HG03039 (cell line): ENCODE measurements at regions not wholly inside any gene's neighbourhood (a gene's known extent, or its start where the extent isn't known, plus 50 kb on each side); places are given as distances from the start of the nearest gene placed in this dataset.
"Not testable (repeated sequence)": the region's sequence is repeated elsewhere in the genome, so short reads cannot be mapped to it uniquely, and the experiment has no call there.

ENCODE experiments used
- ATAC-seq: cut with Tn5 transposase; IDR thresholded peaks from one replicate; pipeline ENCODE4 v1.9.1; 2021; ENCODE audit warnings: mild to moderate bottlenecking, moderate library complexity; ENCODE audit not compliant: unreplicated experiment

DNA sequence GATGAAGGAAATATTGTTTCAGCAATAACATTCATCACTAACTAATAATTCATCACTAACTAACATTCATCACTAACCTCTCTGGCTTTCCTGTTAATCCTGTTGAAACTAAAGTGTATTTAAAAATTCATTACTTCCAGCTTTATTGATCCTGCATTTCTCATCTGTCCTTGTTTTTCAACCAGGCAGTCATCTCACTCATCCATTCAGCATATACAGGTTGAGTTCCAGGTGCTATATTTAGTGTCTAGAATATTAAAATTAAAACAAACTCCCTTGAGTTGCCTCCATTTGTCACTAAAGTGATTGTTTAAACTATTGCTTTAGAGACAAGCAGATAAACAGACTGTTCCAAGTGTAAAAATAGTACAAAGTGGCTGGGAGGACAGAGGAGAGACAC lies 58.1 kb downstream of the ATXN7L3B start:
- ATAC-seq: no peak

DNA sequence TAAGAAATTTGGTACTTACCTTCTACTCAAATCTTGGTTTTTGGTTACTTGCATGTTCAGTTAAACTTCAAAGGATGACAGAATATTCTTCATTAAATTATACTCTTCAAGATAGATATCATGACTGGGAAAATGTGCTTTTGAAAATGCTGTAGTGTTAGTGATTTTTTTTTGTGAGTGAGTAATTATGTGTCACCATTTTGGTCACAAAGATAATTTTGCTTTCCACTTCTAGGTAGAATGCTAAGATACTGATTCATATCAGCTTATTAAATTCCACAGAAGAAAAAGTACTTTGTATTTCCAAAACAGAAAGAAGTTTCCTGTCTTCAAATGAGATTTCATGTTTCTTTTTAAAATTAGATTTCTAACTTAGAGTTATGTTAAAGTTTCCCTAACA lies 61.2 kb downstream of the ATXN7L3B start:
- ATAC-seq: no peak

DNA sequence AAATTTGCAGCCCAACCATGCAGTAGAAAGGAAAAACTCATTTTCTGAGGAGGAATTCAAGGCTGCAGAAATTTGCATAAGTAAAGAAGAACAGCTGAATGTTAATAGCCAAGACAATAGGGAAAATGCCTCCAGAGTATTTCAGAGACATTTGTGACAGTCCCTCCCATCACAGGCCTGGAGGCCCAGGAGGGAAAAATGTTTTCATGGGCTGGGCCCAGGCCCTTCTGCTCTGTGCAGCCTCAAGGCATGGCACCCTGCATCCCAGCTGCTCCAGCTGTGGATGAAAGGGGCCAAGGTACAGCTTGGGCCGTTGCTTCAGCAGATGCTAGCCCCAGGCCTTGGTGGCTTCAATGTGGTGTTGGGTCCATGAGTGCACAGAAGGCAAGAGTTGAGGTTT lies 62.3 kb downstream of the ATXN7L3B start:
- no peak for ATAC-seq

DNA sequence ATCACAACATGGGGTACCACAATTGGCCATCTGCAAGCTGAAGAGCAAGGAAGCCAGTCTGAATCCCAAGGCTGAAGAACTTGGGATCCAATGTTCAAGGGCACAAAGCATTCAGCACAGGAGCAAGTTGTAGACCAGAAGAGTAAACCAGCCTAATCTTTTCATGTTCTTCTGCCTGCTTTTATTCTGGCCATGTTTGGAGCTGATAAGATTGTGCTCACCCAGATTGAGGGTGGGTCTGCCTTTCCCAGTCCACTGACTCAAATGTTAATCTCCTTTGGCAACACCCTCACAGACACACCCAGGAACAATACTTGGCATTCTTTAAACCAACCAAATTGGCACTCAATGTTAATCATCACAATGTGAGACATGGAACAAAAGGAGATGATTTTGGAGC lies 63.2 kb downstream of the ATXN7L3B start:
- not testable (repeated sequence) for ATAC-seq

DNA sequence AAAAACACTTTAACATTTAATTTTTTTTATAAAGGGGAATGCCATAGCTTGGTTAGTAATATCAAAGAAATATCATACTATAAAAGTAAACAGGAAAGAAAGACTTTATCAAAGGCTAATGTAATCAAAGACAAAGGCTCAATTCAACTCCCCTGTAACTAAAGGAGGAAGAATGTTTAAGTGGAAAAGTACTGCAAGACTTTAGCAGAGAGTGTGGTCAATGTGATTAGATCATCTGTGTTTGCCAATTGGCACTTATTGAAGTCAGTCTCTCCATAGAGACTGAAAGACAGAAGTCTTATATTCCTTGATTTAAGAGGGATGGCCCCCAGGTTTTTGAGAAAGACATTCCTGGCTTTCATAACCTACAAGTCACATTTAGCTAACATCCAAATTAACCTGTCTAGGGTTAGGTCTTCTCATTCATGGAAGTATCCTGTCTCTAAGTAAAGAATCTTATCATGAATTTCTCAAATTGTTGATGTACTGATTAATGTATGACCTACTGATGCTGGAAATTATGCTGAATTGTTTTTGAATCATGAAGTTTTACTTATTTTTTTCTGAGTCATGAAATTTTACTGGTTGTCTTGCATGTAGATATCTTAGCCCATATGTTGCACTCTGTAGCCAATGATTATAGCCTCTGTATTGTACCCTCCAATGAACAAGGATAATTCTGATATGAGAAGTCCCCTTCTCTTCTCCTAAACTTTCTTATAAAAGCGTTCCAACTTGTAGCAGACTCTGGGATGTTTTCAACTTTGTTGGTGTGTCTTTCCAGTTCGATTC lies 65.4 kb downstream of the ATXN7L3B start:
- no peak for ATAC-seq

DNA sequence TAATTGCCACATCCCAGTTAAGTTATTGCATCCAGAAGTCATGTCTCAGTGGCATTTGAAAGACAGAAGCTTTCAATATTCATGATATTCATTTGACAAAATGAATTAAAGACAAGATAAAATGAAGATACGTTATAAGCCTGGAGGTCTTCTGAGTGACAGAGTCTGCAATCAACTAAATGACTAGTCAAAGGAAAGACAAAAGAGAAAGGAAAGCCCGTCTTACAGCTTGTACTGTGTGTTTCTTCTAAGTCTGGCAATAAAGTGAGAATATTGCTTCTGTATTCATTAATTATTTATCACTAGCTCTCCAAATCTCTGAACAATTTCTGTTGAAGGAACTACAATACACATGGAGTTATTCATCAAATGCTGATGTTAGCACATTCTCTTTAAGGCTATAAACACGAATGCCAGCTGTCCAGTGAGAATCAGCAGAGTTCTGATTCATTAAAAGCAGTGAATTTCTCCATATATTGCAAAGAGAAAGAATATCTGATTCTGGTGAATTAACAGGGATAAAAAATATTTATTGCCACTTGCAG lies 70.7 kb downstream of the ATXN7L3B start:
- ATAC-seq: no peak

DNA sequence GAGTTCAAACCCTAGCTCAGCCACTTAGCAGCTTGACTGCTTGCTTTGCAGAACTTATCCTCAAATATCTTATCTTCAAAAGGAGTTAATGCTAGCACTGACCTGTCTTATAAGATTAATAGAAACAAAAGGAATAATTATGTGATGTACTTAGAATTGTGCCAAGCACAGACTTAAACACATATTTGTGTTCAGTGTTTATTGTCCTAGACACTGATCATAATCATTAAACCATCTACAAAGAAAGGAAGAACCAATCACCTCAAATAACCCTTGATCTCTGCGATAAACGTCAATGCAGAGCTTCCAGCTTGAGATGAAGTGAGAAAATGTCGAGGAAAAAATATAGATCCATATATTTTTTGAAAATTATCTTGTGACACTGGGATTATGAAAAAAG lies 73.1 kb downstream of the ATXN7L3B start:
- ATAC-seq: no peak

DNA sequence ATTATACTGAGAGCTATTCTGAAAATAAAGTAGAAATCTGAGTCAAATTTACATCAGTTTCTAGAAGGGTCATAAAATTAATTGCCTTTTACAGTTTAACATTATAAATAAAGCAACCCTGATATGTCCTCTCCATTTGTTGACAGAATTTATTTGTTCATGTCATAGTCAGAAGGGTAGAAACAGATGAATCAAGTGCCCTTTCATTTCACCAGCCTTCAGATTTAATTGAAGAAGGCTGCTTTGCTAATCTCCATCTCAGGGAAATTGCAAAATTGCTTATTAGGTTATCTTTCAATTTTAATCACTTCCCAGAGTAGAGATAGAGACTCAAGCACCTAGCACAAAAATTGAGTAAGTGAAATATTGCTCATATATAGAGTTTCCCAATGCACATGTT lies 76.8 kb downstream of the ATXN7L3B start:
- no peak for ATAC-seq

DNA sequence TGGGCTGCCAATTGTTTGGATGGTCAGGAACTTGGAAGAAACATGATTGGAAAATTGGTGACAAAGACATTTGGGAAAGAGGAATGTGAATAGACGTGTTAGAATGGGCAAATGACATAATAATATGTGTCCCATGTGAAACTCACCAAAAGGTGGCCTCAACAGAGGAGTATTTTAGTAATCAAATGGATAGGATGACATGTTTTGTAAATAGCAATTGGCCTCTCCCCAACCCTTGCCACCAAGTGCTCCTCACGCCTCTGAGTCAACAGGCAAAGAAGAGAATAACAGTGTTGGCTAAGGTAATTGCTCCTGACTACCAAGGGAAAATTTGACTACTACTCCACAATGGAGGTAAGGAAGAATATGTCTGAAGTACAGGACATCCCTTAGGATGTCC lies 81.4 kb downstream of the ATXN7L3B start:
- no peak for ATAC-seq

DNA sequence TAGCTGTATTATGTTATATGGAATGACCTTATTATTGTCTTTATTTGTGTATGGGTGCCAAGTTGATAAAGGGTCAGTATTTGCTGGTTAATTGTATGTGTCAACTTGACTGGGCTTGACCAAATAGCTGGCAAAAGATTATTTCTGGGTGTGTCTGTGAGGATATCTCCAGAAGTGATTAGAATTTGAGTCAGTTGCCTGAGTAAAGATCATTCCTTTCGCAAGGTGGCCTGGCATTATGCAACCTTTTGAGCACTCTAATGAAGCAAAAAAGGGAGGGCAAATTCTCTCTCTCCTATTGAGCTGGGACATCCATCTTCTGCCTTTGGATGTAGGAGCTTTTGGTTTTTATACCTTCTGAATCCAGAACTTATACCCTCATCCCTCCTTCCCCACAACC lies 82.2 kb downstream of the ATXN7L3B start:
- no peak for ATAC-seq

DNA sequence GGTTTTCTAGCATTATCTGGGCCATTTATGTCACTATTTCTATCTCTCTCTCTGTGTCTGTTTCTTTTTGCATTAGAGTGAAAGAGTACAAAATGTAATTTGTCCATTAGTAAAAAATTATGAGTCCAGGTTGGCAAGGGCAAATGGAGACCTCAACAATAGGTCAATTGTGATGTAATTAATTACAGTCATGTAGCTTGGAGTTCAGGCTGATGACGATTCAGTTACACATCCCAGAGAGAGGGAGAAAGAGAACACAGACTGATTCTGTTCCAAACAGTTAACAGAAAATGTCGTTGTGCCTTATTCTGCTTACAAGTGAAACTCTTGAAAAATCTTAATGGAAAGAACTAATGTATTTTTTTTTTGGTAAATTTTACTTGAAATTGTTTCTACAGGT lies 83.3 kb downstream of the ATXN7L3B start:
- ATAC-seq: no peak

DNA sequence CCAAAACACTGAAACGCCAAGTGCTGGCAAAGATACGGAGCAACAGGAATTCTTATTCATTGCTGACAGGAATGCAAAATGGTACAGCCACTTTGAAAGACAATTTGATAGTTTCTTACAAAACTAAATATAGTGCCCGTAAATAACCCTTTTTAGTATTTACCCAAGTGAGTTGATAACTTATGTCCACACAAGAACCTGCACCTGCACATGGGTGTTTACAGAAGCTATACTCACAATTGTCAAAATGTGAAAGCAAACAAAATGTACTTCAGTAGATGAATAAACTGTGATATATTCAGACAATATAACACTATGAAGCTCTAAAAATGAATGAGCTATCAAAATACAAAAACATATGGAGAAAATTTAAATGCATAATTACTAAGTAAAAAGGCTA lies 86.6 kb downstream of the ATXN7L3B start:
- ATAC-seq: no peak

DNA sequence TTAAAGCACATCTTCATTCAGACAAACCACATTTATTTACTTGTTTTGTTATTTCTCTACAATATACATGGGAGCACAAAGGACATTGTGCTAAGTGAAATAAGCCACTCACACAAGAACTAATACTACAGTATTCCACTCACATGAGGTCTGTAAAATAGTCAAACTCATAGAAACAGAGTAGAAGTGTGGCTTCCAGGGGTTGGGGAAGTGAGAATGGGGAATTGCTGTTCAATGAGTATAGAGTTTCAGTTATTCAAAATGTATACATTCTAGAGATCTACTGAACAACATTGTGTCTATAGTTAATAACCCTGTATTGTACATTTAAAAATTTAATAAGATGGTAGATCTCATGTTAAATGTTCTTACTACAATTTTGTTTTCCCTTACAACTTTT lies 88.8 kb downstream of the ATXN7L3B start:
- peak; percentile 67 for ATAC-seq

DNA sequence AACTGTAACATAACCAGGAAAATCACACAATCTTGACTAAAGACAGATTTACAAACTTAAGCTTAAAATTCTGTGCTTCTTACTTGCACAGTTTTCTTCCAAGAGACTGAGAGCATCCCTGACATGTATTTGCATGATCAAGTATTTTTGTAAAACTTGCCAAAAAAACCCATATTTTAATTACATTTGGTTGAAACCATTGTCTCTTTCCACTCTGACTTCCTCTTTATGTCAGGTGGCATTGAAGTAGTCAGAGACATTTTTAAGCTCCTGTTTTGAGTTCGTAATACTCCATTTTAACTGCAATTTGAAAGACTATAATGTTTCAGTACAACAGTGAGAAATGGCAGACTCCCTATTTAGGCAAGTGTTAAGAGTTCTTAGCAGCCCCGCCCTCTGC lies 103.6 kb downstream of the ATXN7L3B start:
- ATAC-seq: no peak

DNA sequence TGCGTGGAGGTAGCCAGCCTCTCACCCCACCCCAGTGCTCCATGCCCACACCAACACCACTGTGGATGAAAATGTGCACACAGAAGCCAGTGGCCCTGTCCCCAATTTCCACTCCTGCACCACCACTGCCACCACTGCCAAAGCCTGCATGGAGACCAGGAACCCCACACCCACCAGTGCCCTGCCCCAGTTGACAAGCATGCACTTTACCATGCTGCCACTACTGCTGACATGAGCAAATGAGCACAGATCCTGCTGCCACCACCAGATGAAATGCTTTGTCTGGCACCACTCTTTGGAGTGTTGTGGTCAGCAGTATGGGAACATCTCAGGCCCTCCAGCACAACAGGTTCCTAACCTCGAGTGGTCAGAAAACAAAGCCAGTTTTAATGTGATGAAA lies 104.1 kb downstream of the ATXN7L3B start:
- no peak for ATAC-seq

DNA sequence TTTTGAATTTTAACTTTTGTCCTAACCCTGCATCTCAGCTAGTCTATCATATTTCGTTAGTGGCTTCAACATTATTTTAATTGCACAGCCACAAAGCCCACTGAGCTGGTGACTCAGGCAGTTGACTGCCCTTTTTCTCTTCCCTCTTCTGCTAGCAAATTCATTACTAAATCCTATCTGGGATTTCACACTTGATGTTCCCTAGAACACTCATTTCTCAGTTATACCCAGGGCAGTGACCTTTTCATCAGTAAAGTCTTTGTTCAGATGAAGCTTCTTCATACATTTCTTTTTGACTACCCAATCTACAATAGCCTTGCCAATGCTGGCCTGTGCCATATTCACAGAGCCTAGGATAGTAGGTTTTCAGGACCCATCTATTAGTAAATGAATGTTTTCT lies 107.0 kb downstream of the ATXN7L3B start:
- no peak for ATAC-seq

DNA sequence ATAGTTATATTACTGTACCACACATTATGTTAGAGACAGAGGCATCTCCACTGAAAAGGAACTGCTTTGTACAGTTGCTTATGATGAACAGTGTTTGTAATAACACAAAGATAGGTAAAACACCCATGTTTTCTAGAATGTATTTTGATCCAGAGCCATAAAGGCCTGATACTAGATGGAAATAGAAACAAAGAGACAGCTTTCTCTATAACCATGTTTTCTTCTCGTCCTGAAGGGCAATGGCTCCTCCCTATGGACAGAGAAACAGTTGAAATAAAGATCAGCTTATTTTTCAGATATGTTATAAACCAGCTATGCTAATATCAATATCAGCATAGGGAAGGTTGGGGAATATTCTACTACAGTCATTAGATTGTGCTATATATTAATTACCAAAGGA lies 109.2 kb downstream of the ATXN7L3B start:
- ATAC-seq: no peak

DNA sequence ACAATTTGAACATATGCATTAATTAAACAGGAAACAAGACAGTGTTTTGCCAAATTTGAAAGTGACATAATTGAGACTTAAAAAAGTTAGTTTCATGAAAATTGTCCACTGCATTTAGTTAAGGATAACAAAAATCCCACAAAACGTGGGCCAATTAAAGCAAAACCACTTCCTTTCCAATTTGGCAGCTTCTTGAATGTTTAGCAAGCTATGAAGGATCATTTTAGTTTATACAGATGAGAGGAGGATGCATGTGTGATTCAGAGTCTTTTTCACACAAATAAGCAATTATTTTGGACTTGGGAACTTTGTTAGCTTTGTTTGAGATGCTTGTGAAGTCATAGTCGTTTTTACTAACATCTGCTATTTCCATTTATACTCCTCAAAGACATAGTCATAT lies 109.6 kb downstream of the ATXN7L3B start:
- no peak for ATAC-seq

DNA sequence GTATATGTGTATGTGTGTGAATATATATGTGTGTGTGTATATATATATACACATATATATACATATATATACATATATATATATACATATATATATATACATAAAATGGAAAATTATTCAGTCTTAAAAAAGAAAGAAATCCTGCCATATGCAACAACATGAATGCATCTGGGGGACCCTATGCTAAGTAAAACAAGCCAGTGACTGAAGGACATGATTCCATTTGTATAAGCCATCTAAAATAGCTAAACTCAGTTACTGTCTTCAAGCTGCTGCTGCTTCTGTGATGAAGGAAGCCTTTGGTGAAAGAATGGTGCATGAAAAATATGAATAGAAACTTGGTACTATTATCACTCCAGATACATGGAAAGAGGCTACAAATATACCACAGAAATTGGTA lies 118.6 kb downstream of the ATXN7L3B start:
- ATAC-seq: no peak

DNA sequence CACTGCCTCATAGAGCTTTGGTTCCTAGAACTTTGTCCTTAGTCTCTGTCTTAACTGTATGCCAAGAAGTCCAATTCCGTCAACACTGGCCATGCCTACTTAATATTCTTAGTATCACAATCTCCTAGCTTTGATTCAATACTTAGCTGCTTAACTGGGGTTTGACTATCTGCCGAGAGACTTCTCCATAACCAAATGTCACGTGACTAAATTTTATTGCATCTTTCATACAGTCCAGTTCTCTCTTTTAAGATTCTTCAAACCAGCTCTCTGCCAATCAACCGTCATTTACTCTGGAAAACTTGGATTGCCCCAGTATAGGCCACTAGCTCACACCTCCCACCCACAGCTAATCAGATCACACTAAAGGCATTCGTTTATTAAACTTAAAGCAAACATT lies 122.8 kb downstream of the ATXN7L3B start:
- ATAC-seq: no peak

DNA sequence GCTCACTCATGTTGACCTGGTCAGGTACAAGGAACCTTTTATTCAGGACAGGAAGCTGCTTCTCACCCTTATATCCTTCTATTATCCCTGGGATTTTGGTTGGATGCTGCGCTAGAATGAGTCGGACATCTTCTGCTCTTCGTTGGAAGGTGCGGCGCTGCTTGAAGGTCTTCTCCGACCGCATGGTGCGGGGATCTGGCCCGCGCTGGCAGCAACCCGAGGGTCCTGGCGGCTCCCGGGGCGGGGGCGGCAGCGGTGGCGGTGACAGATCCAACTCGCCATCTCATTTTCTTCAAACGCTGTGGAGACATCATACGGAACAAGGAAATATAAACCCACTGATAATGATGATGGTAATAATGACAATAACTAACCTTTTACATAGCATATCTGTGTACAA lies 126.3 kb downstream of the ATXN7L3B start:
- no peak for ATAC-seq

DNA sequence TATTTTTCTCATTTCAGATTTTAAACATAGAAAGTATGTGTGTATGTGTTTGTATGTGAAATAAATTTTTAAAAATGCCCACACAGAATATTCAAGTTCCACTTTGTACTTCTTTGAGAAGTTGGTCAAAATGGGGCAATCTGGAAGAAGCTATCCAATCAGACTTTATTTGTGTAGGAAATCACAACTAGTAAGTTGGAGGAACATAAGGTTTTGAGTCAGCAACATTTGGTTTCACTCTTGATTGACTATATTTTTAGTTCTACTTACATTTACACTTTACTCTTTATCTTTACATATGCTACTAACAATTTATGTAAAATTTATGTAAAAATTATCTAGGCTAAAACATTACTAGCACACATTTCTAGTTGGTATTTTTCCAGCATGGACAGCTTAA lies 128.1 kb downstream of the ATXN7L3B start:
- no peak for ATAC-seq

DNA sequence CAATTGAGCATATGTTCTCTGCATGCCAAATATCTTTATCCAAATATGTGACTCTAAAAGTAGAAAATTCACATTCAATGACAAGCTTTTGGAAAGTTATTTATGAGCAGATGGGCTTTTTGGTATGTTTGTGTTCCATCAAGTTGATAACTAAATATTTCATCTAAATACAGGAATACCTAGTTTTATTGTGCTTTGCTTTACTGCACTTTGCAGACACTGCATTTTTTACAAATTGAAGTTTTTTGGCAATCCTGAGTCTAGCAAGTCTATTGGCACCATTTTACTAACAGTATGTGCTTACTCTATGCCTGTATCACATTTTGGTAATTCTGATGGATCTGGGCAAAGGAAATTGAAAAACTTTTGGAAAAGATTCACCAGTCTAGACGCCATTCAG lies 133.8 kb downstream of the ATXN7L3B start:
- ATAC-seq: no peak
